HG03280 (cell line): ENCODE measurements at regions not wholly inside any gene's neighbourhood (a gene's known extent, or its start where the extent isn't known, plus 50 kb on each side); places are given as distances from the start of the nearest gene placed in this dataset.

Experiments
- ATAC-seq: cut with Tn5 transposase; IDR thresholded peaks from one replicate; pipeline ENCODE4 v1.9.1; 2021; ENCODE audit warnings: mild to moderate bottlenecking, moderate library complexity; ENCODE audit not compliant: unreplicated experiment

- ATAC-seq: no peak
Measured at GRCh38 chr12:92504594-92504981, 198.2 kb upstream of the PLEKHG7 start.

- ATAC-seq: no peak
Measured at GRCh38 chr12:92503971-92504593, 198.7 kb upstream of the PLEKHG7 start.

- peak; percentile 58 for ATAC-seq
Measured at GRCh38 chr12:92503029-92503931, 199.5 kb upstream of the PLEKHG7 start.

GRCh38 chr12:92502417-92503028 lies 200.3 kb upstream of the PLEKHG7 start:
- peak; percentile 48 for ATAC-seq

- no peak for ATAC-seq
Measured at GRCh38 chr12:92496790-92497189, 206.0 kb upstream of the PLEKHG7 start.

- ATAC-seq: no peak
Measured at GRCh38 chr12:92495108-92495507, 207.7 kb upstream of the PLEKHG7 start.

GRCh38 chr12:92493816-92494215 lies 209.0 kb upstream of the PLEKHG7 start:
- peak; percentile 64 for ATAC-seq

GRCh38 chr12:92492995-92493394 lies 209.8 kb upstream of the PLEKHG7 start:
- no peak for ATAC-seq

GRCh38 chr12:92492291-92492690 lies 210.5 kb upstream of the PLEKHG7 start:
- ATAC-seq: no peak

- ATAC-seq: no peak
Measured at GRCh38 chr12:92489781-92490180, 213.0 kb upstream of the PLEKHG7 start.

- no peak for ATAC-seq
Measured at GRCh38 chr12:92488735-92489134, 214.1 kb upstream of the PLEKHG7 start.

- no peak for ATAC-seq
Measured at GRCh38 chr12:92487138-92487485, 215.7 kb upstream of the PLEKHG7 start.

- peak; percentile 37 for ATAC-seq
Measured at GRCh38 chr12:92486443-92487137, 216.2 kb upstream of the PLEKHG7 start.

- no peak for ATAC-seq
Measured at GRCh38 chr12:92485351-92486348, 217.1 kb upstream of the PLEKHG7 start.

GRCh38 chr12:92482599-92482998 lies 220.2 kb upstream of the PLEKHG7 start:
- no peak for ATAC-seq

GRCh38 chr12:92481066-92481465 lies 221.7 kb upstream of the PLEKHG7 start:
- ATAC-seq: no peak

GRCh38 chr12:92478692-92479091 lies 224.1 kb upstream of the PLEKHG7 start:
- ATAC-seq: no peak

GRCh38 chr12:92476844-92477243 lies 225.9 kb upstream of the PLEKHG7 start:
- no peak for ATAC-seq

GRCh38 chr12:92473564-92473963 lies 229.2 kb upstream of the PLEKHG7 start:
- no peak for ATAC-seq

GRCh38 chr12:92472201-92472600 lies 230.6 kb upstream of the PLEKHG7 start:
- ATAC-seq: no peak
